ENCODE measurements at regions not wholly inside any gene's neighbourhood (a gene's known extent, or its start where the extent isn't known, plus 50 kb on each side); places are given as distances from the start of the nearest gene placed in this dataset.
"Not testable (repeated sequence)": the region's sequence is repeated elsewhere in the genome, so short reads cannot be mapped to it uniquely, and the experiment has no call there.

GRCh38 chr2:181737302-181737701 lies 57.0 kb upstream of the NEUROD1 start:
- DNase-seq (ENCODE audit: extremely low read depth, low read depth), result not testable (repeated sequence)

- DNase-seq (ENCODE audit: extremely low read depth, low read depth), result no peak
Measured at GRCh38 chr2:181738074-181738473, 57.8 kb upstream of the NEUROD1 start.

GRCh38 chr2:181738563-181738962 lies 58.2 kb upstream of the NEUROD1 start:
- DNase-seq (ENCODE audit: extremely low read depth, low read depth), result no peak

- DNase-seq (ENCODE audit: extremely low read depth, low read depth), result no peak
Measured at GRCh38 chr2:181741756-181742155, 61.4 kb upstream of the NEUROD1 start.

GRCh38 chr2:181742361-181742760 lies 62.0 kb upstream of the NEUROD1 start:
- no peak for DNase-seq (ENCODE audit: extremely low read depth, low read depth)

- DNase-seq (ENCODE audit: extremely low read depth, low read depth), result peak; percentile 71
Measured at GRCh38 chr2:181742922-181743722, 62.8 kb upstream of the NEUROD1 start.

- no peak for DNase-seq (ENCODE audit: extremely low read depth, low read depth)
Measured at GRCh38 chr2:181743723-181744031, 63.4 kb upstream of the NEUROD1 start.

- DNase-seq (ENCODE audit: extremely low read depth, low read depth), result no peak
Measured at GRCh38 chr2:181745796-181746540, 65.7 kb upstream of the NEUROD1 start.

GRCh38 chr2:181746844-181747243 lies 66.5 kb upstream of the NEUROD1 start:
- DNase-seq (ENCODE audit: extremely low read depth, low read depth), result no peak

GRCh38 chr2:181750305-181750704 lies 70.0 kb upstream of the NEUROD1 start:
- no peak for DNase-seq (ENCODE audit: extremely low read depth, low read depth)

- no peak for DNase-seq (ENCODE audit: extremely low read depth, low read depth)
Measured at GRCh38 chr2:181751266-181752030, 71.1 kb upstream of the NEUROD1 start.

GRCh38 chr2:181752301-181752700 lies 72.0 kb upstream of the NEUROD1 start:
- DNase-seq (ENCODE audit: extremely low read depth, low read depth), result no peak

GRCh38 chr2:181753686-181754085 lies 73.4 kb upstream of the NEUROD1 start:
- DNase-seq (ENCODE audit: extremely low read depth, low read depth), result no peak

- DNase-seq (ENCODE audit: extremely low read depth, low read depth), result no peak
Measured at GRCh38 chr2:181754105-181754504, 73.8 kb upstream of the NEUROD1 start.

GRCh38 chr2:181755181-181755580 lies 74.9 kb upstream of the NEUROD1 start:
- DNase-seq (ENCODE audit: extremely low read depth, low read depth), result no peak

GRCh38 chr2:181760521-181760920 lies 80.2 kb upstream of the NEUROD1 start:
- no peak for DNase-seq (ENCODE audit: extremely low read depth, low read depth)

- no peak for DNase-seq (ENCODE audit: extremely low read depth, low read depth)
Measured at GRCh38 chr2:181761175-181761574, 80.9 kb upstream of the NEUROD1 start.

- DNase-seq (ENCODE audit: extremely low read depth, low read depth), result no peak
Measured at GRCh38 chr2:181762000-181762399, 81.7 kb upstream of the NEUROD1 start.

- no peak for DNase-seq (ENCODE audit: extremely low read depth, low read depth)
Measured at GRCh38 chr2:181762848-181763247, 82.5 kb upstream of the NEUROD1 start.

- no peak for DNase-seq (ENCODE audit: extremely low read depth, low read depth)
Measured at GRCh38 chr2:181763423-181763822, 83.1 kb upstream of the NEUROD1 start.

All from NCI-H460 (cell line).